Large intestine (tissue), 3 donors: ENCODE measurements at regions not wholly inside any gene's neighbourhood (a gene's known extent, or its start where the extent isn't known, plus 50 kb on each side); places are given as distances from the start of the nearest gene placed in this dataset.

Experiments
- DNase-seq, 2 donors: peaks; one replicate each; pipeline versions ENCODE4 v3.0.0 to v3.0.0-alpha.2; 2013
- H3K27ac ChIP-seq: one replicate; pipeline ENCODE4 v1.5.1; 2013; ENCODE audit warnings: low read length
- H3K27me3 ChIP-seq: 2 replicates; pipeline ENCODE4 v1.6.1; 2013; ENCODE audit warnings: low read length; ENCODE audit not compliant: control insufficient read depth, insufficient read depth
- H3K36me3 ChIP-seq: 2 replicates; pipeline ENCODE4 v1.6.1; 2013; ENCODE audit warnings: low read length; ENCODE audit not compliant: control insufficient read depth, insufficient read depth
- H3K4me1 ChIP-seq: one replicate; pipeline ENCODE4 v1.6.1; 2013; ENCODE audit warnings: low read length; ENCODE audit not compliant: control insufficient read depth, insufficient read depth
- H3K4me3 ChIP-seq: one replicate; pipeline ENCODE4 v1.5.1; 2013; ENCODE audit warnings: low read length
- H3K9me3 ChIP-seq: one replicate; pipeline ENCODE4 v1.6.1; 2013; ENCODE audit warnings: mild to moderate bottlenecking, low read depth, low read length, moderate library complexity; ENCODE audit not compliant: control insufficient read depth
- WGBS: methylation state at CpG from one replicate; pipeline ENCODE4 v1.1.5; 2013; ENCODE audit warnings: low lambda C conversion rate; ENCODE audit not compliant: insufficient coverage; 5-methylcytosine and 5-hydroxymethylcytosine counted together

GRCh38 chr21:45348591-45349327 lies 56.2 kb upstream of the COL18A1 start:
- no CpG with 5 or more reads among the region's 18 CpGs for WGBS
- no peaks in the 10 kb centered on the region for H3K36me3 ChIP-seq

GRCh38 chr21:45350206-45350854 lies 54.6 kb upstream of the COL18A1 start:
- whole genome bisulfite sequencing, result no CpG with 5 or more reads among the region's 8 CpGs
- peaks cover 7% of the 10 kb centered on the region for H3K4me1 ChIP-seq
- H3K27me3 ChIP-seq, result peaks cover 6% of the 10 kb centered on the region
- no peak overlapping the region for H3K4me3 ChIP-seq
- no peak overlapping the region for H3K27ac ChIP-seq
- H3K36me3 ChIP-seq, result no peaks in the 10 kb centered on the region
- H3K9me3 ChIP-seq, result peaks cover 3% of the 10 kb centered on the region
- DNase-seq, result no peak

More at GRCh38 chr21:45348591-45349327, 56.2 kb upstream of the COL18A1 start:
- Histone ChIP-seq H3K4me3 (no peak overlapping the region), H3K27ac (no peak overlapping the region), H3K27me3 (peaks cover 6% of the 10 kb centered on the region), H3K9me3 (peaks cover 6% of the 10 kb centered on the region), H3K4me1 (peaks cover 5% of the 10 kb centered on the region)
- DNase-seq, result no peak

GRCh38 chr21:45351061-45351460 lies 53.9 kb upstream of the COL18A1 start:
- peaks cover 8% of the 10 kb centered on the region for H3K4me1 ChIP-seq
- WGBS, result no CpG with 5 or more reads among the region's 22 CpGs
- DNase-seq, result no peak
- no peaks in the 10 kb centered on the region for H3K36me3 ChIP-seq
- H3K27me3 ChIP-seq, result peaks cover 6% of the 10 kb centered on the region
- H3K4me3 ChIP-seq, result no peak overlapping the region
- H3K9me3 ChIP-seq, result peaks cover 3% of the 10 kb centered on the region
- H3K27ac ChIP-seq, result no peak overlapping the region

- no CpG with 5 or more reads among the region's 12 CpGs for WGBS
- Histone ChIP-seq H3K4me1 (peaks cover 15% of the 10 kb centered on the region), H3K36me3 (no peaks in the 10 kb centered on the region), H3K9me3 (peaks cover 3% of the 10 kb centered on the region), H3K27ac (no peak overlapping the region), H3K27me3 (peaks cover 6% of the 10 kb centered on the region), H3K4me3 (no peak overlapping the region)
- DNase-seq, result peak in 1 of 2 donors; percentile 14
These were observed 53.3 kb upstream of the COL18A1 start for GRCh38 chr21:45351526-45352275.

GRCh38 chr21:45352621-45353139 lies 52.3 kb upstream of the COL18A1 start:
- no CpG with 5 or more reads among the region's 26 CpGs for WGBS
- H3K27ac ChIP-seq, result no peak overlapping the region
- DNase-seq, result no peak
- peaks cover 5% of the 10 kb centered on the region for H3K9me3 ChIP-seq
- peaks cover 1% of the 10 kb centered on the region for H3K27me3 ChIP-seq
- H3K4me3 ChIP-seq, result no peak overlapping the region
- H3K4me1 ChIP-seq, result peaks cover 22% of the 10 kb centered on the region
- no peaks in the 10 kb centered on the region for H3K36me3 ChIP-seq

GRCh38 chr21:45353200-45353599 lies 51.8 kb upstream of the COL18A1 start:
- no peak overlapping the region for H3K27ac ChIP-seq
- no peak for DNase-seq
- H3K27me3 ChIP-seq, result no peaks in the 10 kb centered on the region
- H3K36me3 ChIP-seq, result no peaks in the 10 kb centered on the region
- WGBS, result no CpG with 5 or more reads among the region's 3 CpGs
- H3K4me3 ChIP-seq, result no peak overlapping the region
- peaks cover 22% of the 10 kb centered on the region for H3K4me1 ChIP-seq
- H3K9me3 ChIP-seq, result peaks cover 9% of the 10 kb centered on the region

GRCh38 chr21:45354970-45355369 lies 50.0 kb upstream of the COL18A1 start:
- Histone ChIP-seq H3K4me1 (peaks cover 23% of the 10 kb centered on the region), H3K27me3 (no peaks in the 10 kb centered on the region), H3K9me3 (peaks cover 9% of the 10 kb centered on the region), H3K27ac (no peak overlapping the region), H3K4me3 (no peak overlapping the region), H3K36me3 (no peaks in the 10 kb centered on the region)
- DNase-seq, result no peak
- WGBS, result 88% methylated on average over 1 of the region's 5 CpGs
